ENCODE measurements at regions not wholly inside any gene's neighbourhood (a gene's known extent, or its start where the extent isn't known, plus 50 kb on each side); places are given as distances from the start of the nearest gene placed in this dataset.

- TF ChIP-seq ARID4B (CRISPR knock-in tag; IDR thresholded peaks at IDR 0.05; ENCODE audit: borderline replicate concordance) (no peak), NFYB (CRISPR knock-in tag; conservative IDR thresholded peaks at IDR 0.05; ENCODE audit: low read depth) (no peak), FOXP4 (CRISPR knock-in tag; IDR thresholded peaks at IDR 0.05) (no peak), IRF2 (CRISPR knock-in tag; IDR thresholded peaks at IDR 0.05; ENCODE audit: borderline replicate concordance, low read depth) (no peak), CREB1 (CRISPR knock-in tag; IDR thresholded peaks at IDR 0.05) (no peak), ZNF416 (CRISPR knock-in tag; IDR thresholded peaks at IDR 0.05) (no peak), IRF1 (CRISPR knock-in tag; IDR thresholded peaks at IDR 0.05) (no peak), AFF4 (CRISPR knock-in tag; IDR thresholded peaks at IDR 0.05; ENCODE audit: borderline replicate concordance) (no peak), ZNF532 (CRISPR knock-in tag; IDR thresholded peaks at IDR 0.05; ENCODE audit: borderline replicate concordance) (no peak), CTCF (IDR thresholded peaks at IDR 0.05) (no peak)
These were observed 227.7 kb downstream of the GPD2 start (continued) for GRCh38 chr2:156663757-156664409.
